ENCODE measurements at regions not wholly inside any gene's neighbourhood (a gene's known extent, or its start where the extent isn't known, plus 50 kb on each side); places are given as distances from the start of the nearest gene placed in this dataset.

DNA sequence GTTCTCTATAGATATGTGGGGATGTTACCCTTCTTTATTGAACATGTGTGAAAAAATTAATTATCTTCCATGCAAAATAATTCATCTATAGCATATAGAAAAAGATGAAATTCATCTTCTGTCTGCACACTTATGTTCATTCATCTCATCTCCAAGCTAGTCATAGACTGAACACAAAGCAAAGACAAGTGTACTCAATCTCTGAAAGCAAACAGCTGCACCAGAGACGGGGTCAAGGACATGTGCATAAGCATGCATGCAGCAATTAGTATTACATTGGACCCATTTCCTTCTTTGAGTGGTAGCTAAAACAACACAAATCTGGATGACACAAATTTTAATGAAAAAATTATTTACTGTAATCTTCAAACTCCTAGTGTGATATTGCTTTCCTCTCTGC is 547.0 kb upstream of the COX7C start:
- no peak for TF ChIP-seq EZH2 (IDR thresholded peaks at IDR 0.05)
- no peak for TF ChIP-seq POLR2AphosphoS5 (IDR thresholded peaks at IDR 0.05; ENCODE audit: borderline replicate concordance, low read depth, low read length)
- TF ChIP-seq FOXP2 (optimal IDR thresholded peaks at IDR 0.05; ENCODE audit: control extremely low read depth, extremely low read length, insufficient read depth) = no peak
